ENCODE measurements at regions not wholly inside any gene's neighbourhood (a gene's known extent, or its start where the extent isn't known, plus 50 kb on each side); places are given as distances from the start of the nearest gene placed in this dataset.

DNA sequence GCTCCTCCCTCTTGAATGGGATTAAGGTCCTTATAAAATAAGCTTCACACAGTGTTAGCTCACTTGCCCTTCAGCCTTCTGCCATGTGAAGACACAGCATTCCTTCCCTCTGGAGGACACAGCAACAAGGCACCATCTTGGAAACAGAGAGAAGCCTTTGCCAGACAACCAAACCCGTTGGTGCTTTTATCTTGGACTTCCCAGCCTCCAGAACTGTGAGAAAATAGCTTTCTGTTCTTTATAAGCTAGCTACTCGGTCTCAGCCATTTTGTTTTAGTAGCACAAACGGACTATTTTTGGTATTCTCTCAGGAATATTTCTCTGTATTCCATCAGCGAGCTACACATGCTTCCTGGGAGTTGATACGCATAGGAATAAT lies 58.6 kb upstream of the IRF2BP2 start:
- TF ChIP-seq TCF12 (IDR thresholded peaks at IDR 0.05; ENCODE audit: low read depth), result no peak
- no peak for TF ChIP-seq YY1 (IDR thresholded peaks at IDR 0.05; ENCODE audit: low read depth)
- TF ChIP-seq, protein P1, sequence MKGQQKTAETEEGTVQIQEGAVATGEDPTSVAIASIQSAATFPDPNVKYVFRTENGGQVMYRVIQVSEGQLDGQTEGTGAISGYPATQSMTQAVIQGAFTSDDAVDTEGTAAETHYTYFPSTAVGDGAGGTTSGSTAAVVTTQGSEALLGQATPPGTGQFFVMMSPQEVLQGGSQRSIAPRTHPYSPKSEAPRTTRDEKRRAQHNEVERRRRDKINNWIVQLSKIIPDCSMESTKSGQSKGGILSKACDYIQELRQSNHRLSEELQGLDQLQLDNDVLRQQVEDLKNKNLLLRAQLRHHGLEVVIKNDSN (IDR thresholded peaks at IDR 0.05), result no peak
- no peak for TF ChIP-seq FOXM1 (IDR thresholded peaks at IDR 0.05; ENCODE audit: borderline replicate concordance, low read depth)
- no peak for TF ChIP-seq ZBTB7A (IDR thresholded peaks at IDR 0.05; ENCODE audit: low read depth)
- TF ChIP-seq MAX (IDR thresholded peaks at IDR 0.05), result no peak

GRCh38 chr1:234667600-234668576 lies 57.9 kb upstream of the IRF2BP2 start:
- TF ChIP-seq EGR1 (IDR thresholded peaks at IDR 0.05), result no peak
- TF ChIP-seq CEBPB (IDR thresholded peaks at IDR 0.05), result no peak
- TF ChIP-seq EP300 (IDR thresholded peaks at IDR 0.05; ENCODE audit: borderline replicate concordance), result no peak
- no peak for TF ChIP-seq RAD21 (IDR thresholded peaks at IDR 0.05; ENCODE audit: low read depth)
- no peak for TF ChIP-seq FOXM1 (IDR thresholded peaks at IDR 0.05; ENCODE audit: borderline replicate concordance, low read depth)
- no peak for TF ChIP-seq NFIC (IDR thresholded peaks at IDR 0.05)
- TF ChIP-seq ZBTB7A (IDR thresholded peaks at IDR 0.05; ENCODE audit: low read depth), result no peak
- TF ChIP-seq, protein P2, sequence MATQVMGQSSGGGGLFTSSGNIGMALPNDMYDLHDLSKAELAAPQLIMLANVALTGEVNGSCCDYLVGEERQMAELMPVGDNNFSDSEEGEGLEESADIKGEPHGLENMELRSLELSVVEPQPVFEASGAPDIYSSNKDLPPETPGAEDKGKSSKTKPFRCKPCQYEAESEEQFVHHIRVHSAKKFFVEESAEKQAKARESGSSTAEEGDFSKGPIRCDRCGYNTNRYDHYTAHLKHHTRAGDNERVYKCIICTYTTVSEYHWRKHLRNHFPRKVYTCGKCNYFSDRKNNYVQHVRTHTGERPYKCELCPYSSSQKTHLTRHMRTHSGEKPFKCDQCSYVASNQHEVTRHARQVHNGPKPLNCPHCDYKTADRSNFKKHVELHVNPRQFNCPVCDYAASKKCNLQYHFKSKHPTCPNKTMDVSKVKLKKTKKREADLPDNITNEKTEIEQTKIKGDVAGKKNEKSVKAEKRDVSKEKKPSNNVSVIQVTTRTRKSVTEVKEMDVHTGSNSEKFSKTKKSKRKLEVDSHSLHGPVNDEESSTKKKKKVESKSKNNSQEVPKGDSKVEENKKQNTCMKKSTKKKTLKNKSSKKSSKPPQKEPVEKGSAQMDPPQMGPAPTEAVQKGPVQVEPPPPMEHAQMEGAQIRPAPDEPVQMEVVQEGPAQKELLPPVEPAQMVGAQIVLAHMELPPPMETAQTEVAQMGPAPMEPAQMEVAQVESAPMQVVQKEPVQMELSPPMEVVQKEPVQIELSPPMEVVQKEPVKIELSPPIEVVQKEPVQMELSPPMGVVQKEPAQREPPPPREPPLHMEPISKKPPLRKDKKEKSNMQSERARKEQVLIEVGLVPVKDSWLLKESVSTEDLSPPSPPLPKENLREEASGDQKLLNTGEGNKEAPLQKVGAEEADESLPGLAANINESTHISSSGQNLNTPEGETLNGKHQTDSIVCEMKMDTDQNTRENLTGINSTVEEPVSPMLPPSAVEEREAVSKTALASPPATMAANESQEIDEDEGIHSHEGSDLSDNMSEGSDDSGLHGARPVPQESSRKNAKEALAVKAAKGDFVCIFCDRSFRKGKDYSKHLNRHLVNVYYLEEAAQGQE (IDR thresholded peaks at IDR 0.05; ENCODE audit: low read depth), result no peak
- no peak for TF ChIP-seq TCF12 (IDR thresholded peaks at IDR 0.05; ENCODE audit: low read depth)
- TF ChIP-seq YY1 (IDR thresholded peaks at IDR 0.05; ENCODE audit: low read depth), result no peak
- TF ChIP-seq, protein P1 (IDR thresholded peaks at IDR 0.05), result no peak
- TF ChIP-seq TEAD4 (IDR thresholded peaks at IDR 0.05), result no peak
- TF ChIP-seq TAF1 (IDR thresholded peaks at IDR 0.05; ENCODE audit: low read depth), result no peak
- no peak for TF ChIP-seq MAX (IDR thresholded peaks at IDR 0.05)
- no peak for TF ChIP-seq CREB1 (IDR thresholded peaks at IDR 0.05; ENCODE audit: low read depth)

- TF ChIP-seq CEBPB (IDR thresholded peaks at IDR 0.05) (no peak), TCF12 (IDR thresholded peaks at IDR 0.05; ENCODE audit: low read depth) (no peak), TAF1 (IDR thresholded peaks at IDR 0.05; ENCODE audit: low read depth) (no peak), CREB1 (IDR thresholded peaks at IDR 0.05; ENCODE audit: low read depth) (no peak), ZBTB7A (IDR thresholded peaks at IDR 0.05; ENCODE audit: low read depth) (no peak), EP300 (IDR thresholded peaks at IDR 0.05; ENCODE audit: borderline replicate concordance) (no peak), FOXM1 (IDR thresholded peaks at IDR 0.05; ENCODE audit: borderline replicate concordance, low read depth) (no peak), EGR1 (IDR thresholded peaks at IDR 0.05) (no peak), MAX (IDR thresholded peaks at IDR 0.05) (no peak), TEAD4 (IDR thresholded peaks at IDR 0.05) (no peak), YY1 (IDR thresholded peaks at IDR 0.05; ENCODE audit: low read depth) (no peak), NFIC (IDR thresholded peaks at IDR 0.05) (no peak), RAD21 (IDR thresholded peaks at IDR 0.05; ENCODE audit: low read depth) (no peak)
- TF ChIP-seq, protein P1 (IDR thresholded peaks at IDR 0.05), result no peak
- TF ChIP-seq, protein P2 (IDR thresholded peaks at IDR 0.05; ENCODE audit: low read depth), result no peak
These were observed 56.8 kb upstream of the IRF2BP2 start for GRCh38 chr1:234666761-234667160.

GRCh38 chr1:234665975-234666605 lies 56.1 kb upstream of the IRF2BP2 start:
- TF ChIP-seq TAF1 (IDR thresholded peaks at IDR 0.05; ENCODE audit: low read depth) (no peak), NFIC (IDR thresholded peaks at IDR 0.05) (no peak), MAX (IDR thresholded peaks at IDR 0.05) (no peak), TCF12 (IDR thresholded peaks at IDR 0.05; ENCODE audit: low read depth) (no peak), EGR1 (IDR thresholded peaks at IDR 0.05) (no peak)
